AG04450 (cell line): ENCODE measurements at regions not wholly inside any gene's neighbourhood (a gene's known extent, or its start where the extent isn't known, plus 50 kb on each side); places are given as distances from the start of the nearest gene placed in this dataset.

Experiments
- CTCF ChIA-PET: fragments of 300-600, 350-600 bp; formaldehyde crosslinking; extraction: SDS; loops from one replicate; lab custom pipeline; 2022; ENCODE audit warnings: antibody characterized with exemption, inconsistent platforms; lab: Charles Lee
- POLR2A ChIA-PET: fragments of 350-600 bp; formaldehyde crosslinking; extraction: SDS; loops from one replicate; lab custom pipeline; 2021; ENCODE audit warnings: antibody characterized with exemption, inconsistent platforms; lab: Yijun Ruan, JAX
- DNase-seq: peaks from one replicate; pipeline ENCODE4 v3.0.0-alpha.2; 2011; ENCODE audit warnings: low read depth, low spot score
- H3K27ac ChIP-seq: one replicate; pipeline ENCODE4 v1.5.1; 2012; ENCODE audit warnings: low read depth, low read length, control low read depth
- H3K27me3 ChIP-seq: one replicate; pipeline ENCODE4 v1.6.0; 2012; ENCODE audit warnings: low read length; ENCODE audit not compliant: control insufficient read depth, insufficient read depth
- H3K4me3 ChIP-seq: 2 replicates; pipeline ENCODE4 v1.5.1; 2011; ENCODE audit warnings: mild to moderate bottlenecking, low read depth, low read length, control low read depth
- H3K9me3 ChIP-seq: 2 replicates; pipeline ENCODE4 v1.5.1; 2012; ENCODE audit warnings: low read length; ENCODE audit not compliant: control insufficient read depth, insufficient read depth
- TF ChIP-seq, protein P1 (sequence below): IDR thresholded peaks from 2 replicates; pipeline ENCODE4 v1.5.1; 2011; ENCODE audit warnings: low read depth, low read length, control low read depth, inconsistent platforms

DNA sequence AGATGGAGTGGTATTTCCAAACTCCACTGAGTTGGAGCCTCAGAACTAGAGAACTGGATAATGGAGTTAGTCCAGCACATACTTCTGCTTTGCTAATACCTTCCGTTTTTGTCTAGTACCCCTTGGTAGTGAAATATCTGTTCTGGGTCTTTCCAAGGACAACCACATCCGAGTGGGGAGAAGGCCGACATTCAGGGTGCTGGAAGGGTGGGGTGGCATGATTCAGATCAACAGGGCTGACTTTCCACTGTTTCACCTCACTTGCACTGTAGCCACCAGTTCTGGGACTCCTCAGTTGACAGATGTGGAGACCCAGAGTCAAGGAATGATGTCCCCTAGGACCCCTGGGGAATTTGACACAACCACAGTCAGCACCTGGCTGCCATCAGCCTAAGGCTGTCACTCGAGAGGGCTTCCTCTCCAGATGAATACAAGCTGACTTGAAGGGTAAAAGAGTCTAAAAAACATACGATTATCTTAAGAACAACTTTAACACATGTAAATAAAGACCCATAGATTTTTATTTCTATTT lies 84.8 kb upstream of the HNF1B start:
- TF ChIP-seq, protein P1, sequence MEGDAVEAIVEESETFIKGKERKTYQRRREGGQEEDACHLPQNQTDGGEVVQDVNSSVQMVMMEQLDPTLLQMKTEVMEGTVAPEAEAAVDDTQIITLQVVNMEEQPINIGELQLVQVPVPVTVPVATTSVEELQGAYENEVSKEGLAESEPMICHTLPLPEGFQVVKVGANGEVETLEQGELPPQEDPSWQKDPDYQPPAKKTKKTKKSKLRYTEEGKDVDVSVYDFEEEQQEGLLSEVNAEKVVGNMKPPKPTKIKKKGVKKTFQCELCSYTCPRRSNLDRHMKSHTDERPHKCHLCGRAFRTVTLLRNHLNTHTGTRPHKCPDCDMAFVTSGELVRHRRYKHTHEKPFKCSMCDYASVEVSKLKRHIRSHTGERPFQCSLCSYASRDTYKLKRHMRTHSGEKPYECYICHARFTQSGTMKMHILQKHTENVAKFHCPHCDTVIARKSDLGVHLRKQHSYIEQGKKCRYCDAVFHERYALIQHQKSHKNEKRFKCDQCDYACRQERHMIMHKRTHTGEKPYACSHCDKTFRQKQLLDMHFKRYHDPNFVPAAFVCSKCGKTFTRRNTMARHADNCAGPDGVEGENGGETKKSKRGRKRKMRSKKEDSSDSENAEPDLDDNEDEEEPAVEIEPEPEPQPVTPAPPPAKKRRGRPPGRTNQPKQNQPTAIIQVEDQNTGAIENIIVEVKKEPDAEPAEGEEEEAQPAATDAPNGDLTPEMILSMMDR: no peak
- Histone ChIP-seq H3K27ac (no peak overlapping the region), H3K27me3 (no peaks in the 10 kb centered on the region), H3K9me3 (no peaks in the 10 kb centered on the region), H3K4me3 (no peak overlapping the region)
- ChIA-PET POLR2A (no interaction called here), CTCF (no interaction called here)
- no peak for DNase-seq

- DNase-seq: no peak
- TF ChIP-seq, protein P1: no peak
- POLR2A ChIA-PET: no interaction called here
- H3K4me3 ChIP-seq: no peak overlapping the region
- H3K27me3 ChIP-seq: no peaks in the 10 kb centered on the region
- no peaks in the 10 kb centered on the region; the same call in 1 of the 2 replicates for H3K9me3 ChIP-seq
- CTCF ChIA-PET: interaction anchor here (0.5 to 4.8 kb wide), 3 partner anchors 13 to 835 kb away, joined by 3 to 30 read pairs (median 5); no protein-coding TSS in a partner anchor
- no peak overlapping the region for H3K27ac ChIP-seq
Observed at GRCh38 chr17:37828651-37829124, 83.8 kb upstream of the HNF1B start.

GRCh38 chr17:37827905-37828650 lies 83.2 kb upstream of the HNF1B start:
- Histone ChIP-seq H3K4me3 (no peak overlapping the region), H3K27me3 (no peaks in the 10 kb centered on the region), H3K9me3 (no peaks in the 10 kb centered on the region; the same call in 1 of the 2 replicates), H3K27ac (no peak overlapping the region)
- no peak for DNase-seq
- ChIA-PET POLR2A (no interaction called here), CTCF (interaction anchor here (0.5 to 4.8 kb wide), 3 partner anchors 12 to 836 kb away, joined by 3 to 30 read pairs (median 5); no protein-coding TSS in a partner anchor)
- TF ChIP-seq, protein P1: no peak

GRCh38 chr17:37826497-37827430 lies 81.9 kb upstream of the HNF1B start:
- TF ChIP-seq, protein P1: no peak
- Histone ChIP-seq H3K9me3 (no peaks in the 10 kb centered on the region; the same call in 1 of the 2 replicates), H3K27ac (no peak overlapping the region), H3K4me3 (no peak overlapping the region), H3K27me3 (no peaks in the 10 kb centered on the region)
- POLR2A ChIA-PET: no interaction called here
- DNase-seq: no peak
- CTCF ChIA-PET: interaction anchor here (4.8 kb wide), 1 partner anchor 11 kb away, joined by 30 read pairs; no protein-coding TSS in a partner anchor
